ENCODE measurements at regions not wholly inside any gene's neighbourhood (a gene's known extent, or its start where the extent isn't known, plus 50 kb on each side); places are given as distances from the start of the nearest gene placed in this dataset.

DNA sequence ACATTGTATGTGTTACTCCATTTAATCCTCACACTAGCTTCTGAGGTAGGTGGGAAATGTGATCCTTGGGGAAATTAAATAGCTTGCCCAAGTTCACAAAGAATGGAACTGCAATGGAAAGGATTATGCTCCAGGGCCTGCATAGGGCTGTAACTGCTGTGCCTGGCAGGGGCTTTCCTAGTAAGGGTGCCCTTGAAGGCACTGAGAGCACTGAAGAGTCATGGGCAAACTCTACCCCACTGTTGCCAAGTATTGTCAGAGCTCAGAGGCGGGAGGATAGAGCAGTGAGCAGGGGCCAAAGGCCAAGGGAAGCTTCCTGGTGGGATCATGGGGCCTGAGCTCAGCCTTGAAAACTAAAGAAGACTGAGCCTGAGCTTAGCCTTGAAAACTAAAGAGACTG is 133.0 kb upstream of the NALF2 start:
- TF ChIP-seq, protein P1, sequence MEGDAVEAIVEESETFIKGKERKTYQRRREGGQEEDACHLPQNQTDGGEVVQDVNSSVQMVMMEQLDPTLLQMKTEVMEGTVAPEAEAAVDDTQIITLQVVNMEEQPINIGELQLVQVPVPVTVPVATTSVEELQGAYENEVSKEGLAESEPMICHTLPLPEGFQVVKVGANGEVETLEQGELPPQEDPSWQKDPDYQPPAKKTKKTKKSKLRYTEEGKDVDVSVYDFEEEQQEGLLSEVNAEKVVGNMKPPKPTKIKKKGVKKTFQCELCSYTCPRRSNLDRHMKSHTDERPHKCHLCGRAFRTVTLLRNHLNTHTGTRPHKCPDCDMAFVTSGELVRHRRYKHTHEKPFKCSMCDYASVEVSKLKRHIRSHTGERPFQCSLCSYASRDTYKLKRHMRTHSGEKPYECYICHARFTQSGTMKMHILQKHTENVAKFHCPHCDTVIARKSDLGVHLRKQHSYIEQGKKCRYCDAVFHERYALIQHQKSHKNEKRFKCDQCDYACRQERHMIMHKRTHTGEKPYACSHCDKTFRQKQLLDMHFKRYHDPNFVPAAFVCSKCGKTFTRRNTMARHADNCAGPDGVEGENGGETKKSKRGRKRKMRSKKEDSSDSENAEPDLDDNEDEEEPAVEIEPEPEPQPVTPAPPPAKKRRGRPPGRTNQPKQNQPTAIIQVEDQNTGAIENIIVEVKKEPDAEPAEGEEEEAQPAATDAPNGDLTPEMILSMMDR (IDR thresholded peaks at IDR 0.05): no peak
- TF ChIP-seq EP300 (IDR thresholded peaks at IDR 0.05) (no peak), POLR2A (IDR thresholded peaks at IDR 0.05; ENCODE audit: low read depth) (no peak)

Measured in esophagus muscularis mucosa (tissue), 4 donors.